Islet precursor cell (in vitro differentiated cells): ENCODE measurements at regions not wholly inside any gene's neighbourhood (a gene's known extent, or its start where the extent isn't known, plus 50 kb on each side); places are given as distances from the start of the nearest gene placed in this dataset.

ENCODE experiments used
- DNase-seq: peaks from one replicate; pipeline ENCODE4 v3.0.0-alpha.2; 2018

GRCh38 chr14:29475641-29476040 lies 452.0 kb downstream of the PRKD1 start:
- DNase-seq, result no peak

GRCh38 chr14:29486132-29486531 lies 441.5 kb downstream of the PRKD1 start:
- DNase-seq, result no peak

- no peak for DNase-seq
These were observed 437.7 kb downstream of the PRKD1 start for GRCh38 chr14:29489911-29490425.

- DNase-seq, result no peak
These were observed 433.8 kb downstream of the PRKD1 start for GRCh38 chr14:29493849-29494248.

- DNase-seq, result no peak
These were observed 433.3 kb downstream of the PRKD1 start for GRCh38 chr14:29494312-29494711.

- DNase-seq, result no peak
These were observed 423.7 kb downstream of the PRKD1 start for GRCh38 chr14:29503903-29504302.

- no peak for DNase-seq
These were observed 409.3 kb downstream of the PRKD1 start for GRCh38 chr14:29518335-29518734.

- DNase-seq, result peak; percentile 61
These were observed 406.0 kb downstream of the PRKD1 start for GRCh38 chr14:29521526-29522137.
